Heart left ventricle (tissue), 13 donors: ENCODE measurements at regions not wholly inside any gene's neighbourhood (a gene's known extent, or its start where the extent isn't known, plus 50 kb on each side); places are given as distances from the start of the nearest gene placed in this dataset.

Experiments
- CTCF ChIP-seq, 12 donors: fragments of 200-600 bp; sonication (generic) in 4 of 12; IDR thresholded peaks; one replicate each; pipeline versions ENCODE4 v1.5.0 to v1.8.0; 2018 to 2022; ENCODE audit warnings: antibody characterized with exemption in 12 of 12, mild to moderate bottlenecking in 5 of 12
- POLR2A ChIP-seq, 2 donors: fragments of 450-650 bp; IDR thresholded peaks; one replicate each; pipeline ENCODE4 v1.6.1; 2017; ENCODE audit warnings: antibody characterized with exemption in 2 of 2, mild to moderate bottlenecking in 2 of 2, moderate library complexity in 2 of 2
- donor health status: ischemic (EF 13 %, LVEDD 7.1; RV severe dilation, severe dysfunction).
- donor health status: DM: no; HTN: yes; CAD: no.
- donor health status: DM: no; HTN: no; CAD: no.
- donor health status: ischemic (EF 25% LVEDD 6.9; RV normal size, moderate dysfunction).
- donor health status: ischemic (EF 25% LVEDD 5.7; RV mildly dilated, moderate dysfunction).
- donor health status: ischemic (EF 35%, LVEDD 5.7; RV mildly dilated, moderate dysfunction).
- donor health status: nonischemic (EF 11% LVEDD 7.7; RV severe dilation, severe dysfunction).
- donor health status: DM: yes; HTN: yes; CAD: no.
- donor health status: PGD.
- donor health status: ischemic (EF 29% LVEDD 5.4; RV normal size, mild dysfunction).
- donor health status: nonischemic (EF 23%, LVEDD 6.1; RV moderate dilation, normal function).

- TF ChIP-seq CTCF (IDR thresholded peaks at IDR 0.05) (no peak), POLR2A (IDR thresholded peaks at IDR 0.05) (no peak)
Observed at GRCh38 chr13:76600081-76600480, 286.1 kb downstream of the KCTD12 start.
